Stimulated activated CD4-positive, alpha-beta T cell treated with anti-CD3 and anti-CD28 coated beads, Interleukin-1b, Interleukin-23, amount 100 ng/mL, for 48 hours (primary cell): ENCODE measurements at regions not wholly inside any gene's neighbourhood (a gene's known extent, or its start where the extent isn't known, plus 50 kb on each side); places are given as distances from the start of the nearest gene placed in this dataset.

Experiments
- DNase-seq: peaks from one replicate; pipeline ENCODE4 v3.0.0-alpha.2; 2020

DNA sequence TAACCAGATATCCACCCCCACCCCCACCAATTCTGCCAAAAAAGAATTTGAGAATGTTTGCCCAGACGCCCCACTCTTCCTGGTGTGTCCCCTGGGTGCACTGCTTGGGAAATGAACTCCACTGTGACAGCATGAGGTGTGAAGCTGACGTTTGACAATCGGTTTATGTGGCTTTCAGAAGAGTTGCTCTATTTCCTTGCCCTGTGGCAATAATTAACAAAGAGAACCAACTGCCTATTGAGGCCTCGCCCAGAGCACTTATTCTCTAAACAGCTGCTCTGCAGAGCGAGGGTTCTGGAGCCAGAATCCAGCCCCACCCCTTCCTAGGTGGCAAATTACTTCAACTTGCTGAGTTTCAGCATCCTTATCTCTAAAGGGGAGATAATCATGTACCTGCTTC, 115.8 kb upstream of the SIX3 start:
- DNase-seq, result no peak

DNA sequence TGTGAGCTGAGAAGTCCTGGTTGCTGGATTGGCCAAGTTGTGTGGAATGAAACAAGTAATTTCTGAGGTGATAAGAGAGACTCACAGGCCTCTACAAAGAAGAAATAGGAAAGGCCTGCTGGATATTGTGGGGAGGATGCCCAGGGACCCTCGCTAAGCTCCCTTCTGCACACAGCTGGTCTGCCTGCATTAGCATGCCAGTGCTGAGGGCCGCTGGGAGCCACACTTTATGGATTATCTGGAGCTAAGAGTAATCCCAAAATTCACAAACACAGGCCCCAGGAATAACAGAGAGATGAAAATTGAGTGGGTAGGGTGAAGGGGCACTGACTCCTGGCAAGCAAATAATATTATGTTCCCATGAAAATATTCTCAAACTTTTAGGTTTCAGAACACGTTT, 114.9 kb upstream of the SIX3 start:
- DNase-seq, result no peak

- DNase-seq, result no peak
Measured at GRCh38 chr2:44829771-44830170, 111.7 kb upstream of the SIX3 start.

GRCh38 chr2:44833171-44834069, 108.1 kb upstream of the SIX3 start:
- DNase-seq, result no peak

- DNase-seq, result no peak
Measured at GRCh38 chr2:44834656-44835055, 106.8 kb upstream of the SIX3 start.

GRCh38 chr2:44836174-44836573, 105.3 kb upstream of the SIX3 start:
- DNase-seq, result peak; percentile 81

DNA sequence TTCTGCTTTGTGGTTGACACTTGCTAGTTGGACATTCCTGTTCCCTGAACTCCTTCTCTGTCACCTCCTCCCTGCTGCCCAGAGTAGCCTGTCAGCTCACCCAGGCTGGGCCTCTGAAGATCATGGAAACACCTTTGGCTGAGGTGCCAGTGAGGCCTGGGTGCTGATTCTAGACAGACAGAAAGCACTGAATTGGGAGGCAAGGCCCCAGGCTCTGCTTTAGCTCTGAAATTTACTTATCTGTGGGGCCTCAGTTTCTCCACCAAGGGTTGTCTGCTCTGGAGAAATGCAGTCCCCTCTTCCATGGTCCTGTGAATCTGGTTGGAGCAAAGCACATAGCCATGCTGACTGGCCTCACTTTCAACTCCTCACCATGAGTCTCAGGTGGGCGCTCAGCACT, 104.6 kb upstream of the SIX3 start:
- DNase-seq, result no peak

- no peak for DNase-seq
Measured at GRCh38 chr2:44838116-44838790, 103.2 kb upstream of the SIX3 start.

DNA sequence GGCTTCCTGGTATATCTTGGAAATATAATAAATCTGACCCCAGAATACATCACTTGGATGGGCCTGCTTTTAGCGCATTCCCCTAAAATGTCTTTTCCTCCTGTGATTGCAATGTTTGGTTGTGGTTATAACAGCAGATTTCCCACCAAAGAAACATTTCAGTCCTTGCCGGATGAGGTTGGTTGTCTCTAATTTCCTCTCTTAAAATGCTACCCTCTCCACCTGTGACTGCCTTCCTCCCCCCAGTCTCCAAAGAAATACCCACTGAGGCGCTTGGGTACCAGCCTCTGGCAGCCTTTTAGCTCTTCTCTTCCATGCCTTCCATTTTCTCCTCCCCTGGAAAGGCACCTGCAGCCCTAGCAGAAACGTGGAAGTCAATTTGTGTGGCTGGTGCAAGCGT, 102.1 kb upstream of the SIX3 start:
- no peak for DNase-seq

DNA sequence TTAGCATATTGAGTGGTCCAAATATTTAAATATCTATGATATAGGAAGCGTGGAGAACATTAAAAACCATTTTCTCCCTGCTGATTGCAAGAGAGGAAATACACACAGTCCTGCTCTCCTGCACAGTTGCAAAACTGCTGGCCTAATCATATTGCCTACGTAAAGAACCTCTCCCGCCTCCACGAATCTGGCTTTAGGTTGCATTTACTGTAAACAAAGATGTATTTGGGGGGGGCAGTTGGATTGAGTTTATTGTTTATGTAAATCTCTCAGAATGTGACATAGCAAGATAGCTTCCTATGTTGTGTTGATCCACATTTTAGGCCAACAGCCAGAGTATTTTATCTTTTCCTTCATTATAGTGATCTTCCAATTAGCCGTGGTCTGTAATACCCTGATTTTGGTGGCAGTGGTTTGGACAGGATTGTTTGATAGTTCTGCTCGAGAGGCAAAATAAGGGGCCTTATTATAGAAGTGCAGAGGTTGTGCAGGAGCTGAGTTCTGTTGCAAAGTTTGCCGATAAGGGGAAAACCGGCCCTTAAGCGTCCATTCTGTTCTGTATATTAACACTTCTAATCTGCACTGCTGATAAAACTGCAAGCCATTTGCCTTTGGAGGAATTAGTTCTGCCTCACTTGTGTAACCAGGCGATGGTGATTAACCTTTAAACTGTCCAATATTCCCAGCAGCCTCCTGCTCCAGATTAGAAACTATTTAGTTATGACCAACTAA, 101.6 kb upstream of the SIX3 start:
- no peak for DNase-seq

GRCh38 chr2:44840503-44840850, 101.0 kb upstream of the SIX3 start:
- no peak for DNase-seq

DNA sequence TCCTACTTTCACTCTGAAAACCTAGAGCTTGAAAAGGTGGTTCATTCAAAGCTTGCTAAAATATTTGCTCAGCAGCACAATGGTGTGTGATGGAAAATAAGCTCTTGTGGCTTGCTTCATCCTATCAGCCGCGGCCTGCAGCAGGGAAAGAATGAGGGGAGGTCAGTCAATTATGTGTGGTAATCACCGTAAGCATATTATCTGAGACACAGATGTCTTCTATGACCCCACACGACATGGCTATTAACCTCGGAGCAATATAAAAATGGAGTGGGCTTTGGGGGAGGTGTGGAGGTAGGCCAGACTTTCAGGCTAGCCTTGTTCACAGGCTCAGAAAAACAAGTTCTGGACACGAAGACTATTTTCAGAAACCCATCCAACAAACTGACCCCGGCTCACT, 98.4 kb upstream of the SIX3 start:
- DNase-seq, result no peak

DNA sequence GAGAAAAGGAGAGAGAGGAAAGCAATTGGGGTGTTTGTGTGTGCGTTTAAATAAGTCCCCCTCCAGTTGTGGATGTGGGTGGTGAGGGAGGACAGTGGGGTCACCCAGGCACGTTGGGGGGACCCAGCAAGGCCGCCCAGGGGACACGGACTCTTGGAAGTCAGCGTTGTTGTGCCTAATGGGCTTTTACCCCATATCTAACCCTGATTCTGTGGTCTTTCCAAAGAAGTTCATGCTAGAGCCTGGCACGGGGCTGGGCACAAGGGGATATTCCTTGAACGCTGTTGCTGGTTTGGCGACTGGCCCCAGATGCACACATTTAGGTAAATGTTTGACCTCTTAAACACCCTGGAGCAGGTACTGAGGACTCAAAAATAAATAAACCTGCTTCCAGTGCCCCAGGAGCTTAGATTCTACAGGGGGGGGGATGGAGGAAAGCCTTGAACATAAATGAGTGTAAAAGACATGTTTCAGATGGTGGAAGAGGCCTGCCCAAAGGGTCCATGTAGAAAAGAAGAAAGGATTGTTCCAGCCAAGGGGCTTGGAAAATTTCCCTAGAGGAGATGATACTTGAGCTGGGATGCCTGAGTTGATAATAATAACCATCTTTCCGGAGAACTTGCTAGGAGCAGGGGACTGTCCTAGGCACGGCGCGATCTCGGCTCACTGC, 97.7 kb upstream of the SIX3 start:
- DNase-seq, result no peak

DNA sequence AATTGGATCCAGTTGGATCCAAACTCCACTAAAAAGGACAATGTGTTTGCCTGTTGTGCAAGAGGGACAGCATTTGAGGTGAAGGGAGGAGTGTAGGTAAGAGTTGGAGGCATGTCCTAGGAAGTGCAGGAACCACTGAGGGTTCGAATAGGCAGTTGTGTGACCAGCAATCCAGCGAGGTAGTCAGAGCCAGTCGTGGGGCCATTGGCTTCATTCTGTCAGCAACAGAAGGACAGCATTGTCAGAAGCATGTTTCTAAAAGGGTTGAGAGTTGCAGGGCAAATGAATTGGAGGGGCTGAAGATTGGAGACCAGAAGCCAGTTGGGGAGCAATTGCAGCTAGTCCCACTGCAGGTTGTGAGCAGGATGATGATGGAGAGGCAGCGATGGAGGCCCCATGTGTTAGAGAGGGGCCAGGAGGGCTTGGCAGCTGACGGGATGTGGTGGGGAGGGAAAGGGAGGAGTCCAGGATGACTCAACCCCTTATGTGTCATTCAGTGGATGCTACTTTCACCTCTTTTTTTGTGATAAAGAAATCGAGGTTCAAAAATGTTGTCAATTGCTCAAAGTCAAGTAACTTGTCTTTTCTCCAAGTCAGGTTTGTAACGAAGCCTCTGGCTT, 96.7 kb upstream of the SIX3 start:
- peak; percentile 13 for DNase-seq

DNA sequence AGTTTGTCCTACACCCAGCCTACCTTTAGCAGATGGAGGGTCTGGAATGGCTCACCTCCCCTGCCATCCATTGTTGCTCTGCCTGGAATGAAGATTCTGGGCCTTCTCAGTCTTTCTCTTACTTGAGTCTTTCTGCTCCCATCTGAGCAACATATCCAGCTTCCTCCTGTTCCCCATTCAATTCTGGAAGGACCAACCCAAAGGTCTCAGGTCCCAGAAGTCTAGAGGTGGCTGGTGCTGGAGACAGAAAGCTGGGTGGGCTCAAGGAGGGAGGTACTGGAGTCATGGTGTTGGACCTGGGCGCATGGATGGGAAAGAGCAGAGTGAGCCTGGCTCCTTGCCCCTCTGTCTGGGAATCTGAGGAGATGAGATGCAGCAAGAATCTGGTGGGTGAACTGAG, 93.5 kb upstream of the SIX3 start:
- DNase-seq, result no peak

DNA sequence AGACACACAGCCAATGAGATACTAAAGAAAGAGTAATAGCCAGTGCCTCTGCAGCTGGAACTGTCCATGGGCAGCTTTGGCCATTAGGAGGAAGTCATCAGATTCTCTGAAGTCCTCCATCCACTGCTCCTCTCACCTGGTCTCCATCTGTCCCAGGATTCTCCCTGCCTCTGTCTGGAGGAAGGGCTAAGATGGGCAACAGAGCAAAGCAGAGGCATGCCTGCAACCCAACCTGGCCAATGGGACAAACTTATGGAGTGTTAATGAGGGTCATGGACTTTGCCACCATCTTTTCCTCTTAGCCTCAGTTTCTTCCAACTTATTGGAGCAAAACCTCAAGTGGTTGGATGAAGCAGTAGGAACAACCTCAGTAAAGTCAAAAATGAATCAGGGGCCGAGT, 91.5 kb upstream of the SIX3 start:
- DNase-seq, result no peak

- DNase-seq, result no peak
Measured at GRCh38 chr2:44851518-44851917, 90.0 kb upstream of the SIX3 start.

DNA sequence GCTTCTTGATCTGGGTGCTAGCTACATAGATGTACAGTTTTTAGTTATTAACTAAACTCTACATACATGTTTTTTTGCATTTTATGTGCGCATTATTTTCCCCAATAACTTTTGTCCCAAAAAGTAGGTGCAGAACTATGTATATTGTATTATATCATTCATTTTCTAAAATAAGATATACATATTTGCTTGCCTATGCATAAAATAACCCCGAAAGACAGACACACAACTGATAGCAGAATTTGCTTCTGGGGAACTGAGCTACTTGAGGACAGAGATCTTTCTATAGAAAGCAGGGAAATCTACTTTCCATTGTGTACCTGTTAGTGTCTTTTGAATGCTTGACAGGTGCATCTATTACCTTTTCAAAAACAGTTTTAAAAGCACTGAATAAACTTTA, 88.9 kb upstream of the SIX3 start:
- no peak for DNase-seq

- no peak for DNase-seq
Measured at GRCh38 chr2:44859337-44859736, 82.2 kb upstream of the SIX3 start.

DNA sequence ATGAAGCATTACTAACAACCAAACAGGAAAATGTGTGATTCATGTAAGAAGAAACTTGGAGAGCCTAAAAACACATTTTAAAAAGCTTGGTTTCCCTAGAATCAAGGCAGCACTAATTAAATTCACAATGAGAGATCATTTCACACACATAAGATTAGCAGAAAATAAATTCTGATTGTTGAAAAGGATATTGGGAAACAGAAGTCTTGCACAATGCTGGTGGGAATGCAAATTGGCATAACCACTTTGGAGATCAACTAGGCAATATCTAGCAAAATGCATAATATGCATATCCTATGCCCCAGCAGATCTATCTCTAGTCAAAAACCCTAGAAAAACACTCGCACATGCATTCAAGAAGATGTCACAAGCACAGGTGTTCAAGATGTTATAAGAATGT, 75.3 kb upstream of the SIX3 start:
- no peak for DNase-seq

DNA sequence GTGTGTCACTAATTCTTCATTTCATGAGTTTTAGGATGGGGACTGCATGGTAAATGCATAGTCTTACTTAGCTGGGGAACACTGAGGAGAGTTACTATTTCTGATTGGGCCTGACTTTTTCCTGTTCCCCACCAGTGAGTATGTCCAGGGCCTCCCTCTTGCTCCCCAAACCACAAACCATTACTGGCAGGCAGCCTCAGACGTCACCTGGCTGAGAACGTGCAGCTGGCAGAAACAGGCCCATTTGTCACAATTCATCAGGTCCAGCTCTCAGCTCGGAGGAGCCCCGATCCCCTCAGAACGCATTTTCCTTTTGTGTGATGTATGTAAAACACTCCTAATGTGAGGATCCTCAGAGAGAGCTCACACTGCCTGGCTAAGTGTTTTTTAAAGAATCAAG, 71.7 kb upstream of the SIX3 start:
- no peak for DNase-seq

DNA sequence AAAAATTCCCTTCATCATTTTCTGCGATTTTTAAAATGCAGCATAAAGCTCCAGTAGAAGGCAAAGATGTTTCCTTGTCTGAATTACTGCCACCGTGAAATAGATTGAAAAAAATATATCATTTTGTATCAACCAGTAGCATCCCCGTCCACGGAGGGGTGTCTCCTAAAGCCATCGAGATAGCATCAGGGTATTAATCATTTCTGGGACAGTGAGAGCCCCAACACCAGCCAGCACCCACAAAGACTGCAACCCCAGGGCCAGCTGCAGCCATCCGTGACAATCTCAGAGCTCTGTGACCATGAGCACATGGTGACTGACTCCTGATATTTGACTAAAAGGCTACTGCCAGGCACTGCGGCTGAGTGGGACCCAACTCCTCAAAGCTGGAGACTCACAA, 64.1 kb upstream of the SIX3 start:
- no peak for DNase-seq
